ENCODE measurements at regions not wholly inside any gene's neighbourhood (a gene's known extent, or its start where the extent isn't known, plus 50 kb on each side); places are given as distances from the start of the nearest gene placed in this dataset.

DNA sequence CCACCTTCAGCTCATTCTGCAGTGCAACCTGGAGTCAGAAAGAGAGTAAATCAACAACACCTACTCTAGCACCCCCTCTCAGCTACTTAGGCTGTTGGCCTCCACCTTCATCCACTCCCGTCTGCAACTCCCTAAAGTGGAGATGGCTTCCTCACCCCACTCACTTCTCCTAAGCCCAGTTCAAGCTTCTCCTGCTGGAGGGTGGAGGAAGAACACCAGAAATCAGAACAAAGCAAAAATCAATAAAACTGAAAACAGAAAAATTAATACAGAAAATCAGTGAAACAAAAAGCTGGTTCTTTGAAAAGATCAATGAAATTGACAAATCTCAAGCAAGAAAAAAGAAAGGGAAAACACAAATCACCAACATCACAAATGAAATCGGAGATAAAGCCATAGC lies 191.7 kb downstream of the ANAPC1 start:
- H4K20me1 ChIP-seq (ENCODE audit: control insufficient read depth, insufficient read depth, low read depth, low read length): no peaks in the 10 kb centered on the region
- H3F3A ChIP-seq (ENCODE audit: control insufficient read depth, insufficient read depth): no peaks in the 10 kb centered on the region
- H3K9me3 ChIP-seq (ENCODE audit: control insufficient read depth, insufficient read depth, low read length): no peaks in the 10 kb centered on the region
- H3K9me2 ChIP-seq (replicated peaks; ENCODE audit: control insufficient read depth, low read length): no peaks in the 10 kb centered on the region
- no peak overlapping the region for H3K27ac ChIP-seq (ENCODE audit: low read depth, low read length)
- H3K27me3 ChIP-seq (ENCODE audit: control insufficient read depth, low read length): no peaks in the 10 kb centered on the region
- no peak overlapping the region for H3K4me2 ChIP-seq (ENCODE audit: low read length)
- no peaks in the 10 kb centered on the region for H3K36me3 ChIP-seq (ENCODE audit: control insufficient read depth, low read length)
- TF ChIP-seq EZH2phosphoT487 (IDR thresholded peaks at IDR 0.05; ENCODE audit: borderline replicate concordance, low read length) (no peak), CTCF (IDR thresholded peaks at IDR 0.05; ENCODE audit: low read depth, low read length, poor library complexity, severe bottlenecking) (no peak)
- peaks cover 14% of the 10 kb centered on the region for H3K4me1 ChIP-seq (ENCODE audit: control insufficient read depth, low read length)
- no peaks in the 10 kb centered on the region for H3K79me2 ChIP-seq (ENCODE audit: control insufficient read depth, low read length)
- no peak overlapping the region for H3K4me3 ChIP-seq (ENCODE audit: low read length)

GRCh38 chr2:111694700-111695101 lies 189.3 kb downstream of the ANAPC1 start:
- Histone ChIP-seq H3F3A (ENCODE audit: control insufficient read depth, insufficient read depth) (no peaks in the 10 kb centered on the region), H3K36me3 (ENCODE audit: control insufficient read depth, low read length) (no peaks in the 10 kb centered on the region), H3K9me3 (ENCODE audit: control insufficient read depth, insufficient read depth, low read length) (no peaks in the 10 kb centered on the region), H4K20me1 (ENCODE audit: control insufficient read depth, insufficient read depth, low read depth, low read length) (no peaks in the 10 kb centered on the region), H3K4me1 (ENCODE audit: control insufficient read depth, low read length) (peaks cover 18% of the 10 kb centered on the region), H3K4me3 (ENCODE audit: low read length) (no peak overlapping the region), H3K27ac (ENCODE audit: low read depth, low read length) (no peak overlapping the region), H3K27me3 (ENCODE audit: control insufficient read depth, low read length) (no peaks in the 10 kb centered on the region), H3K4me2 (ENCODE audit: low read length) (no peak overlapping the region), H3K79me2 (ENCODE audit: control insufficient read depth, low read length) (no peaks in the 10 kb centered on the region), H3K9me2 (replicated peaks; ENCODE audit: control insufficient read depth, low read length) (no peaks in the 10 kb centered on the region)
- TF ChIP-seq EZH2phosphoT487 (IDR thresholded peaks at IDR 0.05; ENCODE audit: borderline replicate concordance, low read length): no peak
- TF ChIP-seq CTCF (IDR thresholded peaks at IDR 0.05; ENCODE audit: low read depth, low read length, poor library complexity, severe bottlenecking): no peak

DNA sequence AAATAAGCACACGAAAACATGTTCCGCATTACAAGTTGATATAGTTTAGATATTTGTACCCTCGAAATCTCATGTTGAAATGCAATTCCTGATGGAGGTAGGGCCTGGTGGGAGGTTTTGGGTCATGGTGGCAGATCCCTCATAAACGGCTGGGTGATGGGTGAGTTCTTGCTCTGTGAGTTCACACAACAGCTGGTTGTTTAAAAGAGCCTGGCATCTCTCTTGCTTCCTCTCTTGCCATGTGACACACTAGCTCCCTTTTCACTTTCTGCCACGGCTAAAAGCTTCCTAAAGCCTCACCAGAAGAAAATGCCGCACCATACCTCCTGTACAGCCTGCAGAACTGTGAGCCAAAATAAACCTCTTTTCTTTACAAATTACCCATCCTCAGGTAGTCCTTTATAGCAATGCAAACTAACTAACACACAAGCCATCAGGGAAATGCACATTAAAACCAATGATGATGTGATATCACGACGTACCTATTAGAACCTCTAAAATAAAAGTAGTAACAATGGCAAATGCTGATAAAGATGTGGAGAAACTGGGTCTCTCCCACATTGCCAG lies 188.5 kb downstream of the ANAPC1 start:
- Histone ChIP-seq H3K9me2 (replicated peaks; ENCODE audit: control insufficient read depth, low read length) (no peaks in the 10 kb centered on the region), H3K4me2 (ENCODE audit: low read length) (no peak overlapping the region), H4K20me1 (ENCODE audit: control insufficient read depth, insufficient read depth, low read depth, low read length) (no peaks in the 10 kb centered on the region), H3K79me2 (ENCODE audit: control insufficient read depth, low read length) (no peaks in the 10 kb centered on the region), H3K9me3 (ENCODE audit: control insufficient read depth, insufficient read depth, low read length) (no peaks in the 10 kb centered on the region), H3K36me3 (ENCODE audit: control insufficient read depth, low read length) (no peaks in the 10 kb centered on the region), H3F3A (ENCODE audit: control insufficient read depth, insufficient read depth) (no peaks in the 10 kb centered on the region), H3K27ac (ENCODE audit: low read depth, low read length) (no peak overlapping the region), H3K27me3 (ENCODE audit: control insufficient read depth, low read length) (no peaks in the 10 kb centered on the region), H3K4me1 (ENCODE audit: control insufficient read depth, low read length) (peaks cover 17% of the 10 kb centered on the region), H3K4me3 (ENCODE audit: low read length) (no peak overlapping the region)
- TF ChIP-seq CTCF (IDR thresholded peaks at IDR 0.05; ENCODE audit: low read depth, low read length, poor library complexity, severe bottlenecking) (no peak), EZH2phosphoT487 (IDR thresholded peaks at IDR 0.05; ENCODE audit: borderline replicate concordance, low read length) (no peak)

All from DOHH2 (cell line).